ENCODE measurements at regions not wholly inside any gene's neighbourhood (a gene's known extent, or its start where the extent isn't known, plus 50 kb on each side); places are given as distances from the start of the nearest gene placed in this dataset.

DNA sequence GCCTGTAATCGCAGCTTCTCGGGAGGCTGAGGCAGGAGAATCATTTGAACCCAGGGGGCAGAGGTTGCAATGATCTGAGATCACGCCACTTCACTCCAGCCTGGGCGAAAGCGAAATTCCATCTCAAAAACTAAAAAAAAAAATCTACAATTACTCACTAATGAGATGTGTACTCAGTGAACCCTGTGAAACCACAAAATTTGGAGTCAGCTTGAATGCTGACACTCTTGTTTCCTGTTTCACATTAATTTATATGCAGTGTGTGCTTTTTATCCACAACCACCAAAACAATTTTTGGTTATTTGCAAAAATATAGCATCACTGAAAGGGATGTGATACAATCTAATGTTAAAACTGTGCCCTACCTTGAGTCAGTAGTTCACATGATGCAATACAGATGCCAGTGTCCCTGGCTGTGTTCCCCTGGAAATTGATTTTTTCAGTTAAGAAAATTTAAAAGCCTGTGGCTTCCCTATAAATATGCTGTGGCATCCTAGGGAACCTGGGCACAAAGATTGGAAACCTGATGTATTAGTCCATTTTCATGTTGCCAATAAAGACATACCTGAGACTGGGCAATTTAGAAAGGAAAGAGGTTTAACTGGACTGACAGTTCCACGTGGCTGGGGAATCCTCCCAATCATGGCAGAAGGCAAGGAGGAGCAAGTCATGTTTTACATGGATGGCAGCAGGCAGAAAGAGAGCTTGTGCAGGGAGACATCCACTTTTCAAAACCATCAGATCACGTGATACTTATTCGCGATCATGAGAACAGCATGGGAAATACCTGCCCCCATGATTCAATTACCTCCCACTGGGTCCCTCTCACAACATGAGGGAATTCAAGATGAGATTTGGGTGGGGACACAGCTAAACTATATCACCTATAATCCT, 337.5 kb upstream of the NT5C1B start:
- Histone ChIP-seq H3K9me2 (ENCODE audit: insufficient read depth, low read length) (no peaks in the 10 kb centered on the region), H3K27ac (ENCODE audit: low read length) (no peak overlapping the region), H3K36me3 (ENCODE audit: insufficient read depth, low read length) (no peaks in the 10 kb centered on the region), H2AFZ (ENCODE audit: low read depth, low read length) (no peak overlapping the region), H3K79me2 (replicated peaks; ENCODE audit: insufficient read depth, low read length) (no peaks in the 10 kb centered on the region), H3K27me3 (ENCODE audit: insufficient read depth, low read depth, low read length) (no peaks in the 10 kb centered on the region), H4K20me1 (ENCODE audit: insufficient read depth) (no peaks in the 10 kb centered on the region), H3K9ac (ENCODE audit: low read length) (no peak overlapping the region), H3K9me3 (ENCODE audit: low read length) (no peaks in the 10 kb centered on the region), H3K4me2 (ENCODE audit: low read length) (no peak overlapping the region), H3F3A (ENCODE audit: insufficient read depth, low read length, poor library complexity, severe bottlenecking) (no peaks in the 10 kb centered on the region), H3K4me3 (ENCODE audit: low read length) (no peak overlapping the region)
- no peak for TF ChIP-seq RAD21 (conservative IDR thresholded peaks at IDR 0.05)
- no peak for TF ChIP-seq POLR2AphosphoS5 (IDR thresholded peaks at IDR 0.05)
- TF ChIP-seq, protein P1, sequence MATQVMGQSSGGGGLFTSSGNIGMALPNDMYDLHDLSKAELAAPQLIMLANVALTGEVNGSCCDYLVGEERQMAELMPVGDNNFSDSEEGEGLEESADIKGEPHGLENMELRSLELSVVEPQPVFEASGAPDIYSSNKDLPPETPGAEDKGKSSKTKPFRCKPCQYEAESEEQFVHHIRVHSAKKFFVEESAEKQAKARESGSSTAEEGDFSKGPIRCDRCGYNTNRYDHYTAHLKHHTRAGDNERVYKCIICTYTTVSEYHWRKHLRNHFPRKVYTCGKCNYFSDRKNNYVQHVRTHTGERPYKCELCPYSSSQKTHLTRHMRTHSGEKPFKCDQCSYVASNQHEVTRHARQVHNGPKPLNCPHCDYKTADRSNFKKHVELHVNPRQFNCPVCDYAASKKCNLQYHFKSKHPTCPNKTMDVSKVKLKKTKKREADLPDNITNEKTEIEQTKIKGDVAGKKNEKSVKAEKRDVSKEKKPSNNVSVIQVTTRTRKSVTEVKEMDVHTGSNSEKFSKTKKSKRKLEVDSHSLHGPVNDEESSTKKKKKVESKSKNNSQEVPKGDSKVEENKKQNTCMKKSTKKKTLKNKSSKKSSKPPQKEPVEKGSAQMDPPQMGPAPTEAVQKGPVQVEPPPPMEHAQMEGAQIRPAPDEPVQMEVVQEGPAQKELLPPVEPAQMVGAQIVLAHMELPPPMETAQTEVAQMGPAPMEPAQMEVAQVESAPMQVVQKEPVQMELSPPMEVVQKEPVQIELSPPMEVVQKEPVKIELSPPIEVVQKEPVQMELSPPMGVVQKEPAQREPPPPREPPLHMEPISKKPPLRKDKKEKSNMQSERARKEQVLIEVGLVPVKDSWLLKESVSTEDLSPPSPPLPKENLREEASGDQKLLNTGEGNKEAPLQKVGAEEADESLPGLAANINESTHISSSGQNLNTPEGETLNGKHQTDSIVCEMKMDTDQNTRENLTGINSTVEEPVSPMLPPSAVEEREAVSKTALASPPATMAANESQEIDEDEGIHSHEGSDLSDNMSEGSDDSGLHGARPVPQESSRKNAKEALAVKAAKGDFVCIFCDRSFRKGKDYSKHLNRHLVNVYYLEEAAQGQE (IDR thresholded peaks at IDR 0.05; ENCODE audit: borderline replicate concordance), result no peak
- no peak for TF ChIP-seq TAF1 (IDR thresholded peaks at IDR 0.05; ENCODE audit: low read depth)
- TF ChIP-seq EP300 (conservative IDR thresholded peaks at IDR 0.05; ENCODE audit: poor library complexity, severe bottlenecking), result no peak
- no peak for TF ChIP-seq SMC3 (conservative IDR thresholded peaks at IDR 0.05; ENCODE audit: poor library complexity)
- no peak for TF ChIP-seq EZH2 (IDR thresholded peaks at IDR 0.05; ENCODE audit: borderline replicate concordance, insufficient read depth, low read length, poor library complexity, severe bottlenecking)
- TF ChIP-seq MXI1 (conservative IDR thresholded peaks at IDR 0.05; ENCODE audit: poor library complexity, severe bottlenecking), result no peak
- TF ChIP-seq, protein P2, sequence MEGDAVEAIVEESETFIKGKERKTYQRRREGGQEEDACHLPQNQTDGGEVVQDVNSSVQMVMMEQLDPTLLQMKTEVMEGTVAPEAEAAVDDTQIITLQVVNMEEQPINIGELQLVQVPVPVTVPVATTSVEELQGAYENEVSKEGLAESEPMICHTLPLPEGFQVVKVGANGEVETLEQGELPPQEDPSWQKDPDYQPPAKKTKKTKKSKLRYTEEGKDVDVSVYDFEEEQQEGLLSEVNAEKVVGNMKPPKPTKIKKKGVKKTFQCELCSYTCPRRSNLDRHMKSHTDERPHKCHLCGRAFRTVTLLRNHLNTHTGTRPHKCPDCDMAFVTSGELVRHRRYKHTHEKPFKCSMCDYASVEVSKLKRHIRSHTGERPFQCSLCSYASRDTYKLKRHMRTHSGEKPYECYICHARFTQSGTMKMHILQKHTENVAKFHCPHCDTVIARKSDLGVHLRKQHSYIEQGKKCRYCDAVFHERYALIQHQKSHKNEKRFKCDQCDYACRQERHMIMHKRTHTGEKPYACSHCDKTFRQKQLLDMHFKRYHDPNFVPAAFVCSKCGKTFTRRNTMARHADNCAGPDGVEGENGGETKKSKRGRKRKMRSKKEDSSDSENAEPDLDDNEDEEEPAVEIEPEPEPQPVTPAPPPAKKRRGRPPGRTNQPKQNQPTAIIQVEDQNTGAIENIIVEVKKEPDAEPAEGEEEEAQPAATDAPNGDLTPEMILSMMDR (IDR thresholded peaks at IDR 0.05; ENCODE audit: poor library complexity, severe bottlenecking), result no peak

DNA sequence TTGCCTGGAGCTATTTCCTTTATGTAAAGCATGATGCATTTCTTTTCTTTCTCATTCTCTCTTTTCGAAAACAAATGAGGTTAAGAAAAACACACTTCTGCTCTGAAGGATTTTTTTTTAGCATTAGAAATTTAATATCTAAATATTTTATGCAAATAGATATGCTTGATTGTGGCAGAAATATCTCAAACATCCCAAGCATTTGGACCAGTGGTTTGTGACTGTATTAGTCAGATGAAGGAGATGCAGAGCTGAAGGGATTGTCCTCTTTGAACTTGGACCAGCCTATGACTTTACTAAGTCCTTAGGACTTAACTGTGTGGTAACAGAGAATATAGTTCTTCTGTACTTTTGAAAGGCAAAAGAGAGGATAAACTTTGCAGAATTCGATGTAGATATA, 335.9 kb upstream of the NT5C1B start:
- no peaks in the 10 kb centered on the region for H3K36me3 ChIP-seq (ENCODE audit: insufficient read depth, low read length)
- no peaks in the 10 kb centered on the region for H3F3A ChIP-seq (ENCODE audit: insufficient read depth, low read length, poor library complexity, severe bottlenecking)
- no peaks in the 10 kb centered on the region for H4K20me1 ChIP-seq (ENCODE audit: insufficient read depth)
- no peak overlapping the region for H3K4me2 ChIP-seq (ENCODE audit: low read length)
- H3K79me2 ChIP-seq (replicated peaks; ENCODE audit: insufficient read depth, low read length), result no peaks in the 10 kb centered on the region
- H3K4me3 ChIP-seq (ENCODE audit: low read length), result no peak overlapping the region
- H3K9me3 ChIP-seq (ENCODE audit: low read length), result no peaks in the 10 kb centered on the region
- H3K9me2 ChIP-seq (ENCODE audit: insufficient read depth, low read length), result no peaks in the 10 kb centered on the region
- TF ChIP-seq POLR2AphosphoS5 (IDR thresholded peaks at IDR 0.05) (no peak), MXI1 (conservative IDR thresholded peaks at IDR 0.05; ENCODE audit: poor library complexity, severe bottlenecking) (no peak), RAD21 (conservative IDR thresholded peaks at IDR 0.05) (no peak), EP300 (conservative IDR thresholded peaks at IDR 0.05; ENCODE audit: poor library complexity, severe bottlenecking) (no peak), SMC3 (conservative IDR thresholded peaks at IDR 0.05; ENCODE audit: poor library complexity) (no peak), TAF1 (IDR thresholded peaks at IDR 0.05; ENCODE audit: low read depth) (no peak), EZH2 (IDR thresholded peaks at IDR 0.05; ENCODE audit: borderline replicate concordance, insufficient read depth, low read length, poor library complexity, severe bottlenecking) (no peak)
- TF ChIP-seq, protein P2 (IDR thresholded peaks at IDR 0.05; ENCODE audit: poor library complexity, severe bottlenecking), result no peak
- TF ChIP-seq, protein P1 (IDR thresholded peaks at IDR 0.05; ENCODE audit: borderline replicate concordance), result no peak
- H3K9ac ChIP-seq (ENCODE audit: low read length), result no peak overlapping the region
- no peaks in the 10 kb centered on the region for H3K27me3 ChIP-seq (ENCODE audit: insufficient read depth, low read depth, low read length)
- H2AFZ ChIP-seq (ENCODE audit: low read depth, low read length), result no peak overlapping the region
- no peak overlapping the region for H3K27ac ChIP-seq (ENCODE audit: low read length)

Data from neural cell (in vitro differentiated cells).